ENCODE measurements at regions not wholly inside any gene's neighbourhood (a gene's known extent, or its start where the extent isn't known, plus 50 kb on each side); places are given as distances from the start of the nearest gene placed in this dataset.

DNA sequence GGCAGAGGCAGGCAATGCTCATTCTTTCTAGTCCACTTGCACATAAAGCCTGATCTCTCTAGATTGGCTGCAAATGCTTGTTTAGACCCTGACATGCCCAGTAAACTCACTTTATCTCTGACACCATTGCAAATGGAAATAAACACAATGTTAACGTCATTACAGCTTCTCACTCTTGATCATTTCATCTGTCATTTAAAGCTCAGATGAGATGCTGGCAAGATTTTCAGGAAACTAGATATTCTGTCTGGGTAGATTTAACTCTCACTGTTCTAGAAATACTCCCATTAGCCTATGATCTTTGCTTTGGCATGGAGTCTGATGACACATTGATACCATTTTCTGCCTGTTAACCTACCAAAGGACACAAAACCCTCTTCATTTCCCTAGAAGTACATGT, 320.7 kb upstream of the HNRNPA3 start:
- no peak for TF ChIP-seq POLR2A (IDR thresholded peaks at IDR 0.05)
- TF ChIP-seq, protein P1, sequence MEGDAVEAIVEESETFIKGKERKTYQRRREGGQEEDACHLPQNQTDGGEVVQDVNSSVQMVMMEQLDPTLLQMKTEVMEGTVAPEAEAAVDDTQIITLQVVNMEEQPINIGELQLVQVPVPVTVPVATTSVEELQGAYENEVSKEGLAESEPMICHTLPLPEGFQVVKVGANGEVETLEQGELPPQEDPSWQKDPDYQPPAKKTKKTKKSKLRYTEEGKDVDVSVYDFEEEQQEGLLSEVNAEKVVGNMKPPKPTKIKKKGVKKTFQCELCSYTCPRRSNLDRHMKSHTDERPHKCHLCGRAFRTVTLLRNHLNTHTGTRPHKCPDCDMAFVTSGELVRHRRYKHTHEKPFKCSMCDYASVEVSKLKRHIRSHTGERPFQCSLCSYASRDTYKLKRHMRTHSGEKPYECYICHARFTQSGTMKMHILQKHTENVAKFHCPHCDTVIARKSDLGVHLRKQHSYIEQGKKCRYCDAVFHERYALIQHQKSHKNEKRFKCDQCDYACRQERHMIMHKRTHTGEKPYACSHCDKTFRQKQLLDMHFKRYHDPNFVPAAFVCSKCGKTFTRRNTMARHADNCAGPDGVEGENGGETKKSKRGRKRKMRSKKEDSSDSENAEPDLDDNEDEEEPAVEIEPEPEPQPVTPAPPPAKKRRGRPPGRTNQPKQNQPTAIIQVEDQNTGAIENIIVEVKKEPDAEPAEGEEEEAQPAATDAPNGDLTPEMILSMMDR (IDR thresholded peaks at IDR 0.05 in 4 of 5, conservative IDR thresholded peaks at IDR 0.05 in 1 of 5), result no peak
